Thoracic aorta (tissue), 2 donors: ENCODE measurements at regions not wholly inside any gene's neighbourhood (a gene's known extent, or its start where the extent isn't known, plus 50 kb on each side); places are given as distances from the start of the nearest gene placed in this dataset.
"Not testable (repeated sequence)": the region's sequence is repeated elsewhere in the genome, so short reads cannot be mapped to it uniquely, and the experiment has no call there.

ENCODE experiments used
- ATAC-seq: fragments of 150-250 bp; one replicate; pipeline ENCODE4 v1.8.0; 2017; ENCODE audit warnings: low read depth; ENCODE audit not compliant: insufficient number of reproducible peaks, low FRiP score
- DNase-seq: peaks from one replicate; pipeline ENCODE4 v3.0.0-alpha.2; 2020; ENCODE audit warnings: low spot score
- H3K27ac ChIP-seq, 2 donors: fragments of 200-600 bp; sonication (generic); 1 replicate in 1 of 2; 2 replicates in 1 of 2; pipeline ENCODE4 v1.5.1; 2016; ENCODE audit warnings: mild to moderate bottlenecking in 2 of 2, moderate library complexity in 2 of 2
- H3K27me3 ChIP-seq: fragments of 200-600 bp; sonication (generic); replicated peaks from 2 replicates; pipeline ENCODE4 v1.6.0; 2016; ENCODE audit warnings: mild to moderate bottlenecking; ENCODE audit not compliant: insufficient read depth
- H3K36me3 ChIP-seq: fragments of 200-600 bp; sonication (generic); one replicate; pipeline ENCODE4 v1.5.1; 2016
- H3K4me1 ChIP-seq, 2 donors: fragments of 200-600 bp; sonication (generic); 1 replicate in 1 of 2; 2 replicates in 1 of 2; pipeline versions ENCODE4 v1.5.1 to v1.6.0; 2016; ENCODE audit warnings: low read depth in 2 of 2, mild to moderate bottlenecking in 1 of 2; ENCODE audit not compliant: control insufficient read depth in 1 of 2
- H3K4me3 ChIP-seq: fragments of 200-600 bp; sonication (generic); 2 replicates; pipeline ENCODE4 v1.5.1; 2016; ENCODE audit warnings: mild to moderate bottlenecking
- H3K9me3 ChIP-seq: fragments of 200-600 bp; sonication (generic); 2 replicates; pipeline ENCODE4 v1.5.1; 2016
- CTCF ChIP-seq: fragments of 200-600 bp; sonication (generic); IDR thresholded peaks from one replicate; pipeline ENCODE4 v1.5.1; 2019; ENCODE audit warnings: antibody characterized with exemption

GRCh38 chr12:22808860-22809259 lies 183.9 kb downstream of the ETNK1 start:
- Histone ChIP-seq H3K27me3 (no peaks in the 10 kb centered on the region), H3K4me3 (no peak overlapping the region), H3K4me1 (peaks cover 3 to 20% of the 10 kb centered on the region in 2 donors), H3K27ac (peak overlapping the region in 1 of 2 donors; percentile 18), H3K9me3 (no peaks in the 10 kb centered on the region), H3K36me3 (no peaks in the 10 kb centered on the region)
- no peak for DNase-seq
- no peak for ATAC-seq
- TF ChIP-seq CTCF, result no peak

GRCh38 chr12:22810036-22810435 lies 185.1 kb downstream of the ETNK1 start:
- H3K36me3 ChIP-seq, result no peaks in the 10 kb centered on the region
- H3K4me1 ChIP-seq, result peaks cover 3 to 20% of the 10 kb centered on the region in 2 donors
- no peaks in the 10 kb centered on the region for H3K27me3 ChIP-seq
- no peak overlapping the region for H3K4me3 ChIP-seq
- DNase-seq (no peak), ATAC-seq (no peak)
- no peaks in the 10 kb centered on the region for H3K9me3 ChIP-seq
- H3K27ac ChIP-seq, result no peak overlapping the region
- TF ChIP-seq CTCF, result no peak

DNA sequence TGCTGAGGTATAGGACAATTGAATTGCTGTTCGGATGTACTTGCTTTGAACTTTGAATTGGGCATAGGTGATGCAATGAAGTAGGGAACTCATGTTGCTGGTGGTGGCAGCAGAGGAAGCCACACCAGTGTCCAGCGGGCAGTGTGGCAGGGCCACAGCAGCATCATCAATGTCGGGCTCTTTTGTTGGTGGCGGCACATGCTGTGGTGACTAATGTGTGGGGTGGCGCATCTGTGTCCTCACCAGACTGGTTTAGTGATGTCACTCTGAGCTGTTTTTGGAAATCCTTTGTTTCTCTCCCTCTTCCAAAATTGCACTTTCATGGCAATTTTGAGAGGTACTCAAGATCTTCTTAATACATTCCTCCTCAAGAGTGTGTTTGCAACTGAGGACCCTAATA lies 187.6 kb downstream of the ETNK1 start:
- no peak for TF ChIP-seq CTCF
- Histone ChIP-seq H3K9me3 (no peaks in the 10 kb centered on the region), H3K4me1 (peaks cover 3 to 20% of the 10 kb centered on the region in 2 donors), H3K27ac (no peak overlapping the region), H3K4me3 (no peak overlapping the region), H3K27me3 (no peaks in the 10 kb centered on the region), H3K36me3 (no peaks in the 10 kb centered on the region)
- no peak for ATAC-seq
- no peak for DNase-seq

DNA sequence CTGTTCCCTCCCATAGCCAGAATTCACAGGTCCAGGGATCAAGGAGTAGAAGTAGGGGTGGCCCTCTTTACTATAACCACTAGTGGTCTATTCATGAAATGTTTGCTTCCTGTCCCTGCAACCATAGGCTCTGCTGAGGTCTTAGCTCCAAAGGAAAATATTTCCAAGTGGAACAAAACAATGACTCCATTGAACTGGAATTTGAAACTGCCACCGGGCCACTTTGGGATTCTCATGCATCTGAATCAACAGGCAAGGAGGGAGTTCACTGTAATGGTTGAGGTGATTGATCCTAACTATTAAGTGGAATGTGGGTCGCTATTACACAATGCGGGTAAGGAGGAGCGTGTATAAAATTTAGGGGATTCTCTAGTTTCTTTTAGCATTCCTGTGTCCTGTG lies 197.0 kb downstream of the ETNK1 start:
- H3K9me3 ChIP-seq, result no peaks in the 10 kb centered on the region
- DNase-seq (no peak), ATAC-seq (no peak)
- peaks cover 0 to 7% of the 10 kb centered on the region in 2 donors for H3K4me1 ChIP-seq
- H3K27me3 ChIP-seq, result no peaks in the 10 kb centered on the region
- H3K36me3 ChIP-seq, result no peaks in the 10 kb centered on the region
- H3K4me3 ChIP-seq, result no peak overlapping the region
- TF ChIP-seq CTCF, result no peak
- H3K27ac ChIP-seq, result no peak overlapping the region

- Histone ChIP-seq H3K27me3 (no peaks in the 10 kb centered on the region), H3K9me3 (no peaks in the 10 kb centered on the region), H3K4me1 (peaks cover 0 to 16% of the 10 kb centered on the region in 2 donors), H3K36me3 (no peaks in the 10 kb centered on the region), H3K27ac (no peak overlapping the region), H3K4me3 (no peak overlapping the region)
- DNase-seq (no peak), ATAC-seq (no peak)
- TF ChIP-seq CTCF, result no peak
Observed at GRCh38 chr12:22826026-22826425, 201.1 kb downstream of the ETNK1 start.

GRCh38 chr12:22826446-22826981 lies 201.5 kb downstream of the ETNK1 start:
- not testable (repeated sequence) for H3K36me3 ChIP-seq, H3K9me3 ChIP-seq, H3K27ac ChIP-seq, H3K4me3 ChIP-seq, ATAC-seq, DNase-seq, H3K27me3 ChIP-seq
- H3K4me1 ChIP-seq, result peaks cover 0 to 16% of the 10 kb centered on the region in 2 donors
